ENCODE measurements at regions not wholly inside any gene's neighbourhood (a gene's known extent, or its start where the extent isn't known, plus 50 kb on each side); places are given as distances from the start of the nearest gene placed in this dataset.

DNA sequence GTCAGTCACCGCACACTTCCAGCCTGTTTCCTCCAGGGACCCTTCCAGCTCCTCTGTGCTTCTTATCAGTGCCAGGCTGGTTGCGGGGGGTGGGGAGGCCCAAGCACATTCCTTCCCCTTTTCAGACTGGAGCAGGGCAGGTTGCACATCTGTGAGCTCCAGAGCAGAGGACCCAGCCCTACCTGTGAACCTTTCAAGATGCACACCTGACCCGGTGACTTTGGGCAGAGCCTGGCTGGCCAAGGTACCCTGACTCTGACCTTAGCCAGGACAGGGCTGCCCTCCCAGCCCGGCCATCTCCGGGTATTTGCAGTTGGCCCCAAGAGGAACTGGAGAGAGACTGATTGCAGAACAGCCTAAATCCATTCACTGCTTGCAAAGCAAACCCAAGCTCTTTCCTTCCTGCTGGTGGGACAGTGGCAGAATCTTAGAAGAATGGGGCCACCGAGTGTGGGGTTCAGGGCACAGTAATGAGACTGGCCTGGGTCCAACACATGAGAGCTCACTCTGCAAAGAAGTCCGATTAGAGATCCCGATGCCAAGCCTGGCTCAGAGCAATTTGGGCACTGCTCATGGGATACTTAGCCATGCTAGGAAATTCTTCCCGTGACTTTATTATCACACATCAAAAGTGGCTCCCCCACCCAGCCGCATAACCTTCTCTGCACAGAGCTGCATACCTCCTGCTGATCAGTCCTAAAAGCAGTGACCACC is 64.7 kb upstream of the CCND1 start:
- TF ChIP-seq, protein P1, sequence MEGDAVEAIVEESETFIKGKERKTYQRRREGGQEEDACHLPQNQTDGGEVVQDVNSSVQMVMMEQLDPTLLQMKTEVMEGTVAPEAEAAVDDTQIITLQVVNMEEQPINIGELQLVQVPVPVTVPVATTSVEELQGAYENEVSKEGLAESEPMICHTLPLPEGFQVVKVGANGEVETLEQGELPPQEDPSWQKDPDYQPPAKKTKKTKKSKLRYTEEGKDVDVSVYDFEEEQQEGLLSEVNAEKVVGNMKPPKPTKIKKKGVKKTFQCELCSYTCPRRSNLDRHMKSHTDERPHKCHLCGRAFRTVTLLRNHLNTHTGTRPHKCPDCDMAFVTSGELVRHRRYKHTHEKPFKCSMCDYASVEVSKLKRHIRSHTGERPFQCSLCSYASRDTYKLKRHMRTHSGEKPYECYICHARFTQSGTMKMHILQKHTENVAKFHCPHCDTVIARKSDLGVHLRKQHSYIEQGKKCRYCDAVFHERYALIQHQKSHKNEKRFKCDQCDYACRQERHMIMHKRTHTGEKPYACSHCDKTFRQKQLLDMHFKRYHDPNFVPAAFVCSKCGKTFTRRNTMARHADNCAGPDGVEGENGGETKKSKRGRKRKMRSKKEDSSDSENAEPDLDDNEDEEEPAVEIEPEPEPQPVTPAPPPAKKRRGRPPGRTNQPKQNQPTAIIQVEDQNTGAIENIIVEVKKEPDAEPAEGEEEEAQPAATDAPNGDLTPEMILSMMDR (IDR thresholded peaks at IDR 0.05) = no peak
- TF ChIP-seq POLR2A (IDR thresholded peaks at IDR 0.05) = no peak
- Histone ChIP-seq H3K4me3 (no peak overlapping the region), H3K4me1 (peaks cover 0 to 13% (median 1%) of the 10 kb centered on the region in 12 donors), H3K9me3 (no peaks in the 10 kb centered on the region), H3K27me3 (no peaks in the 10 kb centered on the region), H3K36me3 (no peaks in the 10 kb centered on the region), H3K27ac (no peak overlapping the region)
- 36 to 44% (median 41%) methylated on average over 7 to 10 of the region's 10 CpGs for WGBS, 4 donors
- ATAC-seq (peak in 2 of 4 donors; percentile 20 to 47), DNase-seq (peak in 2 of 5 donors; percentile 16 to 39)
- intact Hi-C loops (cut with DNase I) = no loop called here

DNA sequence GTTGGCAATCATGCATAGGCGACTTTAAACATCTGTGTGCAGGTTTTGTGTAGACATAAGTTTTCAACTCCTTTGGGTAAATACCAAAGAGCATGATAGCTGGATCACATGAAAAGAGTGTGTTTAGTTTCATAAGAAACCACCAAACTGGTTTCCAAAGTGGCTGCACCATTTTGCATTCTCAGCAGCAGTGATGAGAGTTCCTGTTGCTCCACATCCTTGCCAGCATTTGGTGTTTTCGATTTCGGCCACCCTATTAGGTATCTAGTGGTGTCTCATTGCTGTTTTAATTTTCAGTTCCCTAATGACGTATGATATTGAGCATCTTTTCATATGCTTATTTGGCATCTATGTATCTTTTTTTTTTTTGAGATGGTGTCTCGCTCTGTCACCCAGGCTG is 62.8 kb upstream of the CCND1 start:
- H3K9me3 ChIP-seq = no peaks in the 10 kb centered on the region
- no peak overlapping the region for H3K27ac ChIP-seq
- 91 to 95% (median 92%) methylated on average over 5 of the region's 5 CpGs for WGBS, 4 donors
- intact Hi-C loops (cut with DNase I) = no loop called here
- no peak for ATAC-seq
- no peaks in the 10 kb centered on the region for H3K36me3 ChIP-seq
- no peak overlapping the region for H3K4me3 ChIP-seq
- H3K4me1 ChIP-seq = peaks cover 0 to 14% (median 2%) of the 10 kb centered on the region in 12 donors
- TF ChIP-seq POLR2A (IDR thresholded peaks at IDR 0.05) = no peak
- TF ChIP-seq, protein P1 (IDR thresholded peaks at IDR 0.05) = no peak
- H3K27me3 ChIP-seq = no peaks in the 10 kb centered on the region
- no peak for DNase-seq

DNA sequence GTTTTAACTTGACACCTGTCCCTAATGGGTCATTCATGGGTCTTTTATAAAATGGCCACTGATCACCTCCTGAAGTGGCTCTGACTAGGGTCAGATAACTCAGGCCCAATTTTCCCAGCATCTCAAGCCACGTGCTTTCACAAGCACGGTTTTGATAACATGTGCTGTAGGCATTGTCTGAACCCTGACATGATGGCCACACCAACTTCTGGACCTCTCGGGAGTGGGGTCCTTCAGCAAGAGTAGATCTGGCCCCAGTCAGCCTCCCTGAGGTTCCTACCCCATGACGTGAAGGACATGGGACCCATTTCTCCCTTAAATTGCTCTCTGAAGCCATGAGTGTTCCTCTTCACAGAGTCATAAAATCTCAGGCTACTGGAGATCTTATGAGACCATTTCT is 60.4 kb upstream of the CCND1 start:
- TF ChIP-seq POLR2A (IDR thresholded peaks at IDR 0.05) = no peak
- TF ChIP-seq, protein P1 (IDR thresholded peaks at IDR 0.05) = no peak
- intact Hi-C loops (cut with DNase I) = no loop called here
- Histone ChIP-seq H3K9me3 (peaks cover 0 to 3% (median 0%) of the 10 kb centered on the region in 12 donors), H3K27ac (no peak overlapping the region), H3K36me3 (no peaks in the 10 kb centered on the region), H3K4me1 (peaks cover 0 to 16% (median 2%) of the 10 kb centered on the region in 12 donors), H3K27me3 (no peaks in the 10 kb centered on the region), H3K4me3 (no peak overlapping the region)
- WGBS, 4 donors = 79 to 90% (median 83%) methylated on average over 4 of the region's 4 CpGs
- DNase-seq (no peak), ATAC-seq (no peak)

GRCh38 chr11:69582756-69583467 is 58.0 kb upstream of the CCND1 start:
- no peak for TF ChIP-seq POLR2A (IDR thresholded peaks at IDR 0.05)
- H3K27me3 ChIP-seq = no peaks in the 10 kb centered on the region
- no peak overlapping the region for H3K4me3 ChIP-seq
- H3K27ac ChIP-seq = peak overlapping the region in 2 of 12 donors; percentile 16 to 37
- ATAC-seq (peak in 2 of 4 donors; percentile 52 to 54), DNase-seq (no peak)
- H3K4me1 ChIP-seq = peaks cover 0 to 6% (median 0%) of the 10 kb centered on the region in 12 donors
- WGBS, 4 donors = 56 to 66% (median 60%) methylated on average over 5 of the region's 5 CpGs
- H3K36me3 ChIP-seq = no peaks in the 10 kb centered on the region
- H3K9me3 ChIP-seq = peaks cover 0 to 3% (median 0%) of the 10 kb centered on the region in 12 donors
- intact Hi-C loops (cut with DNase I) = no loop called here
